Ishikawa (cell line): ENCODE measurements at regions not wholly inside any gene's neighbourhood (a gene's known extent, or its start where the extent isn't known, plus 50 kb on each side); places are given as distances from the start of the nearest gene placed in this dataset.

Experiments
- CEBPB ChIP-seq: IDR thresholded peaks from 2 replicates; pipeline ENCODE4 v1.6.1; 2012
- CREB1 ChIP-seq: IDR thresholded peaks from 2 replicates; pipeline ENCODE4 v1.6.1; 2012; ENCODE audit warnings: low read depth
- EGR1 ChIP-seq: IDR thresholded peaks from 2 replicates; pipeline ENCODE4 v1.6.1; 2012
- EP300 ChIP-seq: IDR thresholded peaks from 2 replicates; pipeline ENCODE4 v1.6.1; 2012; ENCODE audit warnings: borderline replicate concordance
- FOXM1 ChIP-seq: IDR thresholded peaks from 2 replicates; pipeline ENCODE4 v1.6.1; 2012; ENCODE audit warnings: low read depth, borderline replicate concordance
- NFIC ChIP-seq: IDR thresholded peaks from 2 replicates; pipeline ENCODE4 v1.6.1; 2012
- RAD21 ChIP-seq: IDR thresholded peaks from 2 replicates; pipeline ENCODE4 v1.6.1; 2012; ENCODE audit warnings: low read depth
- TAF1 ChIP-seq: IDR thresholded peaks from 2 replicates; pipeline ENCODE4 v1.6.1; 2012; ENCODE audit warnings: low read depth, mild to moderate bottlenecking
- TCF12 ChIP-seq: IDR thresholded peaks from 2 replicates; pipeline ENCODE4 v1.6.1; 2012; ENCODE audit warnings: low read depth
- TEAD4 ChIP-seq: IDR thresholded peaks from 2 replicates; pipeline ENCODE4 v1.6.1; 2012
- YY1 ChIP-seq: IDR thresholded peaks from 2 replicates; pipeline ENCODE4 v1.6.1; 2012; ENCODE audit warnings: low read depth
- TF ChIP-seq, protein P1 (sequence below): IDR thresholded peaks from 2 replicates; pipeline ENCODE4 v1.6.1; 2012
- TF ChIP-seq, protein P2 (sequence below): IDR thresholded peaks from 2 replicates; pipeline ENCODE4 v1.6.1; 2012
- TF ChIP-seq, protein P3 (sequence below): IDR thresholded peaks from 2 replicates; pipeline ENCODE4 v1.6.1; 2012; ENCODE audit warnings: low read depth, mild to moderate bottlenecking

DNA sequence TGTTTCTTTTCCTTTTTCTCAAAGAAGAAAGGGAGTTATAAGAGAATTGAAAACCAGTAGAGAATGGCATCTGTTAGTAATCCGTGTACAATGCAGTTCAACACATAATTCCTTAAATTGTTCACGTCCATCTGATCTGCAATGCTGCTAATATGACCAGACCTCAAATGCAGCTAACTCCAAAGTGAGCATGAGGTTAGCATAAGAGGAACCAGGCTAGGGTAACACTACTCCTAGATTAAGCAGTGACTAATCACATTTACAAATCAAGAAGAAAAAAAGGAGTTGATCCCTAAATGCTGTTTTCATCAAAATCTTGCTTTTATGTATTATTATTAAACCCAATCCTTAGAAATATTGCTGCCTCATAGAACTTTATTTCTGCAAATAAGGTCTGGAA is 432.7 kb upstream of the ARID1B start:
- TF ChIP-seq CREB1 (no peak), TAF1 (no peak), CEBPB (no peak), EP300 (no peak), FOXM1 (no peak), YY1 (no peak), RAD21 (no peak), TEAD4 (no peak), TCF12 (no peak), NFIC (no peak), EGR1 (no peak)
- TF ChIP-seq, protein P1, sequence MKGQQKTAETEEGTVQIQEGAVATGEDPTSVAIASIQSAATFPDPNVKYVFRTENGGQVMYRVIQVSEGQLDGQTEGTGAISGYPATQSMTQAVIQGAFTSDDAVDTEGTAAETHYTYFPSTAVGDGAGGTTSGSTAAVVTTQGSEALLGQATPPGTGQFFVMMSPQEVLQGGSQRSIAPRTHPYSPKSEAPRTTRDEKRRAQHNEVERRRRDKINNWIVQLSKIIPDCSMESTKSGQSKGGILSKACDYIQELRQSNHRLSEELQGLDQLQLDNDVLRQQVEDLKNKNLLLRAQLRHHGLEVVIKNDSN: no peak
- TF ChIP-seq, protein P2, sequence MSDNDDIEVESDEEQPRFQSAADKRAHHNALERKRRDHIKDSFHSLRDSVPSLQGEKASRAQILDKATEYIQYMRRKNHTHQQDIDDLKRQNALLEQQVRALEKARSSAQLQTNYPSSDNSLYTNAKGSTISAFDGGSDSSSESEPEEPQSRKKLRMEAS: no peak
- TF ChIP-seq, protein P3, sequence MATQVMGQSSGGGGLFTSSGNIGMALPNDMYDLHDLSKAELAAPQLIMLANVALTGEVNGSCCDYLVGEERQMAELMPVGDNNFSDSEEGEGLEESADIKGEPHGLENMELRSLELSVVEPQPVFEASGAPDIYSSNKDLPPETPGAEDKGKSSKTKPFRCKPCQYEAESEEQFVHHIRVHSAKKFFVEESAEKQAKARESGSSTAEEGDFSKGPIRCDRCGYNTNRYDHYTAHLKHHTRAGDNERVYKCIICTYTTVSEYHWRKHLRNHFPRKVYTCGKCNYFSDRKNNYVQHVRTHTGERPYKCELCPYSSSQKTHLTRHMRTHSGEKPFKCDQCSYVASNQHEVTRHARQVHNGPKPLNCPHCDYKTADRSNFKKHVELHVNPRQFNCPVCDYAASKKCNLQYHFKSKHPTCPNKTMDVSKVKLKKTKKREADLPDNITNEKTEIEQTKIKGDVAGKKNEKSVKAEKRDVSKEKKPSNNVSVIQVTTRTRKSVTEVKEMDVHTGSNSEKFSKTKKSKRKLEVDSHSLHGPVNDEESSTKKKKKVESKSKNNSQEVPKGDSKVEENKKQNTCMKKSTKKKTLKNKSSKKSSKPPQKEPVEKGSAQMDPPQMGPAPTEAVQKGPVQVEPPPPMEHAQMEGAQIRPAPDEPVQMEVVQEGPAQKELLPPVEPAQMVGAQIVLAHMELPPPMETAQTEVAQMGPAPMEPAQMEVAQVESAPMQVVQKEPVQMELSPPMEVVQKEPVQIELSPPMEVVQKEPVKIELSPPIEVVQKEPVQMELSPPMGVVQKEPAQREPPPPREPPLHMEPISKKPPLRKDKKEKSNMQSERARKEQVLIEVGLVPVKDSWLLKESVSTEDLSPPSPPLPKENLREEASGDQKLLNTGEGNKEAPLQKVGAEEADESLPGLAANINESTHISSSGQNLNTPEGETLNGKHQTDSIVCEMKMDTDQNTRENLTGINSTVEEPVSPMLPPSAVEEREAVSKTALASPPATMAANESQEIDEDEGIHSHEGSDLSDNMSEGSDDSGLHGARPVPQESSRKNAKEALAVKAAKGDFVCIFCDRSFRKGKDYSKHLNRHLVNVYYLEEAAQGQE: no peak
